GM12892 (cell line): ENCODE measurements at regions not wholly inside any gene's neighbourhood (a gene's known extent, or its start where the extent isn't known, plus 50 kb on each side); places are given as distances from the start of the nearest gene placed in this dataset.

Experiments used
- POLR2A ChIP-seq: IDR thresholded peaks from 2 replicates; pipeline ENCODE4 v1.6.1; 2011; ENCODE audit warnings: low read depth, low read length, control low read depth
- TAF1 ChIP-seq: IDR thresholded peaks from 2 replicates; pipeline ENCODE4 v1.6.1; 2011; ENCODE audit warnings: low read depth, mild to moderate bottlenecking, control low read depth, low read length, borderline replicate concordance

DNA sequence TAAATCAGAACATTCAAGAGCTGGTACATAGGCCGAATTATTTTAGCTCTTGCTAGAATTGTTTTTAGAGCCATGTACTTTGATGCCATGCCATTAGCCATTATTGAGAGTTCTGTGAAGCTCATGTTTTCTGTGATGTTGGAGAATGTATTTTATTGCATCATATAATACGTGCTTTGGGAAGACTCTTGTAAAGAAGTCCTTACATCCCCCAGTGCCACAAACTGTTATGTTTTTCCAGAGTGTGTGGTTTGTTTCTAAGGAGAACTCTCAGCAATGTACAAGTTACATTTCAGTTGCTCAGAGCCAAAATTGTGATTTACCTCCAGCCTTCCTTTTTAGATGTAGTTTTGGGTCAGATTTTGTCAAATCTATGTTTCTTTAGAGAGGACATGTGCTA is 148.6 kb downstream of the HAUS1 start:
- no peak for TF ChIP-seq TAF1
- no peak for TF ChIP-seq POLR2A
